ENCODE measurements at regions not wholly inside any gene's neighbourhood (a gene's known extent, or its start where the extent isn't known, plus 50 kb on each side); places are given as distances from the start of the nearest gene placed in this dataset.

DNA sequence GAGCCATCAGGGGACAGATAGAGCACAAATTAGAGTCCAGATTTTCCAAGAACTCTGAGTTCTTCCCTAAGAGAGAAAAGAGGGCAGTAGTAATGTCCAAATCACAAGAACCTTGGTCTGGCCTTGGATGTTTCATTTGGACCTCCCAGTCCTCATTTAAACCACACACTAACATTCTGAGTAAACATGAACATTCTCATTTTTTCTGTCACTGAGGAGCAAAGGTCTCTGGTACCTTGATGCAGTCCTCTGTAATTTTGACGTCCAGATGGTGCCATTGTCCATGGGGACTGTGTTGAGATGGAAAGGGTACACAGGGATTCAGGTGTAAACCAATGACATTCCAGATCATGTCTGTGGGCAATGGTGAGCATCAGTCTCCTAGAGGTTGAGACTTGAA is 225.4 kb upstream of the PHYHIPL start:
- TF ChIP-seq TEAD4 (CRISPR knock-in tag; IDR thresholded peaks at IDR 0.05) (no peak), CTCF (IDR thresholded peaks at IDR 0.05) (no peak), JUN (CRISPR knock-in tag; IDR thresholded peaks at IDR 0.05) (no peak), SP1 (CRISPR knock-in tag; conservative IDR thresholded peaks at IDR 0.05) (no peak)
